K562 (cell line): ENCODE measurements at regions not wholly inside any gene's neighbourhood (a gene's known extent, or its start where the extent isn't known, plus 50 kb on each side); places are given as distances from the start of the nearest gene placed in this dataset.

Experiments used
- BRD4 ChIP-seq: fragments of 200-600 bp; sonication (generic); IDR thresholded peaks from 2 replicates; pipeline ENCODE4 v1.6.1; 2017; ENCODE audit warnings: inconsistent platforms
- CTCF ChIP-seq, 3 experiments: IDR thresholded peaks in 2 of 3; conservative IDR thresholded peaks in 1 of 3; 2 replicates each; pipeline ENCODE4 v1.5.1; 2011 to 2012; ENCODE audit warnings: low read length in 3 of 3, mild to moderate bottlenecking in 3 of 3, control low read depth in 2 of 3, improper control_type of control experiment in 1 of 3, inconsistent platforms in 1 of 3, low read depth in 1 of 3, mixed read lengths in 1 of 3, moderate library complexity in 1 of 3; ENCODE audit not compliant: insufficient read depth in 2 of 3
- HCFC1 ChIP-seq: IDR thresholded peaks from 2 replicates; pipeline ENCODE4 v1.6.1; 2012; ENCODE audit warnings: low read depth, low read length, improper control_type of control experiment
- MTA3 ChIP-seq: fragments of 450-650 bp; formaldehyde crosslinking; IDR thresholded peaks from 2 replicates; pipeline ENCODE4 v1.6.1; 2017; ENCODE audit warnings: mild to moderate bottlenecking, borderline replicate concordance
- NCOR1 ChIP-seq: fragments of 450-650 bp; IDR thresholded peaks from 2 replicates; pipeline ENCODE4 v1.6.1; 2016; ENCODE audit warnings: mild to moderate bottlenecking, moderate library complexity
- NR2F6 ChIP-seq: fragments of 450-650 bp; formaldehyde crosslinking; IDR thresholded peaks from 2 replicates; pipeline ENCODE4 v1.4.0; 2020; ENCODE audit warnings: mild to moderate bottlenecking
- POLR2AphosphoS2 ChIP-seq: IDR thresholded peaks from 2 replicates; pipeline ENCODE4 v1.6.1; 2012; ENCODE audit warnings: low read length, improper control_type of control experiment
- PRDM10 ChIP-seq: fragments of 450-650 bp; IDR thresholded peaks from 2 replicates; pipeline ENCODE4 v1.6.1; 2018; ENCODE audit not compliant: partially characterized antibody
- TGIF2 ChIP-seq: sonication (generic); formaldehyde crosslinking; IDR thresholded peaks from 2 replicates; pipeline ENCODE4 v1.8.1; 2022; ENCODE audit warnings: mild to moderate bottlenecking, missing genetic modification reagents, moderate library complexity
- USF2 ChIP-seq: sonication (generic); formaldehyde crosslinking; IDR thresholded peaks from 2 replicates; pipeline ENCODE4 v1.5.0; 2020; ENCODE audit warnings: missing genetic modification reagents
- ZBTB2 ChIP-seq: fragments of 450-650 bp; IDR thresholded peaks from 2 replicates; pipeline ENCODE4 v1.6.1; 2016; ENCODE audit warnings: antibody characterized with exemption
- ZBTB7A ChIP-seq: IDR thresholded peaks from 2 replicates; pipeline ENCODE4 v1.6.1; 2011; ENCODE audit warnings: low read depth, mild to moderate bottlenecking, low read length, moderate library complexity, borderline replicate concordance; ENCODE audit not compliant: control insufficient read depth
- ZNF274 ChIP-seq: IDR thresholded peaks from 2 replicates; pipeline ENCODE4 v1.6.1; 2011; ENCODE audit warnings: low read depth, mild to moderate bottlenecking, low read length, moderate library complexity, borderline replicate concordance
- ZNF551 ChIP-seq: fragments of 250-450 bp; sonication (Bioruptor Pico); IDR thresholded peaks from 2 replicates; pipeline ENCODE4 v1.5.0; 2021; ENCODE audit warnings: mild to moderate bottlenecking, moderate library complexity

GRCh38 chr6:14959324-14959885 is 286.5 kb upstream of the JARID2 start:
- TF ChIP-seq TGIF2 (no peak), ZNF551 (no peak), HCFC1 (no peak), USF2 (no peak), ZBTB7A (no peak), ZNF274 (no peak), CTCF (IDR thresholded peaks at IDR 0.05 in 2 of 3, conservative IDR thresholded peaks at IDR 0.05 in 1 of 3; ENCODE audit: insufficient read depth in 2 of 3, low read depth in 1 of 3, low read length in 3 of 3) (no peak), NCOR1 (no peak), MTA3 (no peak), BRD4 (no peak), PRDM10 (no peak), NR2F6 (CRISPR knock-in tag) (no peak), ZBTB2 (no peak), POLR2AphosphoS2 (no peak)
